Stimulated activated CD8-positive, alpha-beta memory T cell treated with anti-CD3 and anti-CD28 coated beads, Interleukin-7, amount 100 ng/mL, for 24 hours (primary cell): ENCODE measurements at regions not wholly inside any gene's neighbourhood (a gene's known extent, or its start where the extent isn't known, plus 50 kb on each side); places are given as distances from the start of the nearest gene placed in this dataset.

ENCODE experiments used
- DNase-seq: peaks from one replicate; pipeline ENCODE4 v3.0.0-alpha.2; 2020; ENCODE audit warnings: low read depth

- no peak for DNase-seq
Observed at GRCh38 chr6:154561750-154562149, 51.3 kb upstream of the CNKSR3 start.

- no peak for DNase-seq
Observed at GRCh38 chr6:154565331-154565730, 54.8 kb upstream of the CNKSR3 start.

GRCh38 chr6:154566866-154567265, 56.4 kb upstream of the CNKSR3 start:
- no peak for DNase-seq

- DNase-seq, result no peak
Observed at GRCh38 chr6:154567695-154568220, 57.3 kb upstream of the CNKSR3 start.

- DNase-seq, result no peak
Observed at GRCh38 chr6:154569156-154569862, 58.8 kb upstream of the CNKSR3 start.

GRCh38 chr6:154570505-154570904, 60.0 kb upstream of the CNKSR3 start:
- DNase-seq, result no peak

GRCh38 chr6:154572556-154572955, 62.1 kb upstream of the CNKSR3 start:
- DNase-seq, result no peak

- no peak for DNase-seq
Observed at GRCh38 chr6:154578004-154578559, 67.6 kb upstream of the CNKSR3 start.

GRCh38 chr6:154579046-154579445, 68.6 kb upstream of the CNKSR3 start:
- DNase-seq, result no peak

GRCh38 chr6:154579485-154579884, 69.0 kb upstream of the CNKSR3 start:
- DNase-seq, result no peak

GRCh38 chr6:154580397-154581135, 70.1 kb upstream of the CNKSR3 start:
- no peak for DNase-seq

- no peak for DNase-seq
Observed at GRCh38 chr6:154582696-154583095, 72.2 kb upstream of the CNKSR3 start.

GRCh38 chr6:154583546-154584188, 73.2 kb upstream of the CNKSR3 start:
- DNase-seq, result no peak

GRCh38 chr6:154590756-154591155, 80.3 kb upstream of the CNKSR3 start:
- DNase-seq, result no peak

- DNase-seq, result no peak
Observed at GRCh38 chr6:154591234-154591633, 80.7 kb upstream of the CNKSR3 start.

- DNase-seq, result no peak
Observed at GRCh38 chr6:154592199-154592860, 81.8 kb upstream of the CNKSR3 start.

GRCh38 chr6:154593122-154593521, 82.6 kb upstream of the CNKSR3 start:
- DNase-seq, result no peak

GRCh38 chr6:154594496-154595198, 84.2 kb upstream of the CNKSR3 start:
- DNase-seq, result no peak

- DNase-seq, result no peak
Observed at GRCh38 chr6:154595538-154595937, 85.1 kb upstream of the CNKSR3 start.

GRCh38 chr6:154596009-154596408, 85.5 kb upstream of the CNKSR3 start:
- DNase-seq, result no peak

- no peak for DNase-seq
Observed at GRCh38 chr6:154596701-154597100, 86.2 kb upstream of the CNKSR3 start.
